ENCODE measurements at regions not wholly inside any gene's neighbourhood (a gene's known extent, or its start where the extent isn't known, plus 50 kb on each side); places are given as distances from the start of the nearest gene placed in this dataset.
"Not testable (repeated sequence)": the region's sequence is repeated elsewhere in the genome, so short reads cannot be mapped to it uniquely, and the experiment has no call there.

GRCh38 chr13:76245211-76245610, 609.1 kb downstream of the LMO7 start:
- peaks cover 4% of the 10 kb centered on the region for H3K27me3 Mint-ChIP-seq (ENCODE audit: low read depth)
- H3K4me3 Mint-ChIP-seq, result no peak overlapping the region
- H3K27ac Mint-ChIP-seq, result no peak overlapping the region
- TF ChIP-seq, protein P1, sequence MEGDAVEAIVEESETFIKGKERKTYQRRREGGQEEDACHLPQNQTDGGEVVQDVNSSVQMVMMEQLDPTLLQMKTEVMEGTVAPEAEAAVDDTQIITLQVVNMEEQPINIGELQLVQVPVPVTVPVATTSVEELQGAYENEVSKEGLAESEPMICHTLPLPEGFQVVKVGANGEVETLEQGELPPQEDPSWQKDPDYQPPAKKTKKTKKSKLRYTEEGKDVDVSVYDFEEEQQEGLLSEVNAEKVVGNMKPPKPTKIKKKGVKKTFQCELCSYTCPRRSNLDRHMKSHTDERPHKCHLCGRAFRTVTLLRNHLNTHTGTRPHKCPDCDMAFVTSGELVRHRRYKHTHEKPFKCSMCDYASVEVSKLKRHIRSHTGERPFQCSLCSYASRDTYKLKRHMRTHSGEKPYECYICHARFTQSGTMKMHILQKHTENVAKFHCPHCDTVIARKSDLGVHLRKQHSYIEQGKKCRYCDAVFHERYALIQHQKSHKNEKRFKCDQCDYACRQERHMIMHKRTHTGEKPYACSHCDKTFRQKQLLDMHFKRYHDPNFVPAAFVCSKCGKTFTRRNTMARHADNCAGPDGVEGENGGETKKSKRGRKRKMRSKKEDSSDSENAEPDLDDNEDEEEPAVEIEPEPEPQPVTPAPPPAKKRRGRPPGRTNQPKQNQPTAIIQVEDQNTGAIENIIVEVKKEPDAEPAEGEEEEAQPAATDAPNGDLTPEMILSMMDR (IDR thresholded peaks at IDR 0.05; ENCODE audit: unreplicated experiment in 3 of 3), result no peak
- H3K4me1 Mint-ChIP-seq, result no peaks in the 10 kb centered on the region
- no peaks in the 10 kb centered on the region for H3K36me3 Mint-ChIP-seq (ENCODE audit: low read depth)
- H3K9me3 Mint-ChIP-seq, result peaks cover 8% of the 10 kb centered on the region

- H3K4me1 Mint-ChIP-seq; H3K9me3 Mint-ChIP-seq; H3K36me3 Mint-ChIP-seq (ENCODE audit: low read depth); H3K4me3 Mint-ChIP-seq; H3K27ac Mint-ChIP-seq; H3K27me3 Mint-ChIP-seq (ENCODE audit: low read depth): not testable (repeated sequence)
Measured at GRCh38 chr13:76243120-76243519, 607.0 kb downstream of the LMO7 start.

- H3K27ac Mint-ChIP-seq, result no peak overlapping the region
- no peaks in the 10 kb centered on the region for H3K36me3 Mint-ChIP-seq (ENCODE audit: low read depth)
- H3K9me3 Mint-ChIP-seq, result peaks cover 8% of the 10 kb centered on the region
- H3K27me3 Mint-ChIP-seq (ENCODE audit: low read depth), result no peaks in the 10 kb centered on the region
- H3K4me3 Mint-ChIP-seq, result no peak overlapping the region
- H3K4me1 Mint-ChIP-seq, result no peaks in the 10 kb centered on the region
- TF ChIP-seq, protein P1 (IDR thresholded peaks at IDR 0.05; ENCODE audit: unreplicated experiment in 3 of 3), result no peak
Measured at GRCh38 chr13:76239031-76239680, 603.0 kb downstream of the LMO7 start.

DNA sequence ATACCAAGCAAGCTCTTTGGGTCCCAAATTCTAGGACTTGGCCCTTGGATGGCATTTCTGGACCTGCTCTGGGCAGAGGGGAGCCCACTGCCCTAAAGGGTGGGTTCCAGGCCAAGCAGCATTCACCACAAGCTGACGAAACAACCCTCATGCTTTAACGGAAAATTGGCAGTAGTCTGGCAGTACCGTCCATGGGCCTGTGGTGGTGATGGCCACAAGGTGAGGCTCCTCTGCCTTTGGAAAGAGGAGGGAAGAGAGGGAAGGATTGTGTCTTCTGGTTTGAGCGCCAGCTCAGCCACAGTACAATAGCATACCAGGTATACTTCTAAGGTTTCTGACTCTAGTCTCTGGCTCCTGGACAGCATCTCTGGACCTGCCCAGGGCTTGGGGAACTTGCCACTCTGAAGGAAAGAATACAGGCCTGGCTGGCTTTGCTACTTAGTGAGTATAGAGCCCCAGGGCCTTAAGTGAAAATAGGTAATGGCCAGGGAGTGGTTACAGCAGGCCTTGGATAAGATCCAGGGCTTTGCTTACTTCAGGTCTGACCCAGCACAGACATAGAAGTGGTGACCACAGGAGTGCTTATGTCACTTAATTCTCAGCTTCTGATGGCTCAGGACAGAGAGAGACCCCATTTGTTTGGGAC, 595.5 kb downstream of the LMO7 start:
- Mint-ChIP-seq H3K36me3 (ENCODE audit: low read depth) (no peaks in the 10 kb centered on the region), H3K27ac (no peak overlapping the region), H3K27me3 (ENCODE audit: low read depth) (no peaks in the 10 kb centered on the region), H3K4me3 (no peak overlapping the region), H3K9me3 (no peaks in the 10 kb centered on the region), H3K4me1 (no peaks in the 10 kb centered on the region)
- TF ChIP-seq, protein P1 (IDR thresholded peaks at IDR 0.05; ENCODE audit: unreplicated experiment in 3 of 3), result no peak

- Mint-ChIP-seq H3K9me3 (no peaks in the 10 kb centered on the region), H3K36me3 (ENCODE audit: low read depth) (no peaks in the 10 kb centered on the region), H3K4me3 (no peak overlapping the region), H3K27ac (no peak overlapping the region), H3K4me1 (peaks cover 14% of the 10 kb centered on the region), H3K27me3 (ENCODE audit: low read depth) (no peaks in the 10 kb centered on the region)
- TF ChIP-seq, protein P1 (IDR thresholded peaks at IDR 0.05; ENCODE audit: unreplicated experiment in 3 of 3), result no peak
Measured at GRCh38 chr13:76229281-76229680, 593.2 kb downstream of the LMO7 start.

GRCh38 chr13:76226941-76227340, 590.8 kb downstream of the LMO7 start:
- H3K27ac Mint-ChIP-seq, result no peak overlapping the region
- no peak overlapping the region for H3K4me3 Mint-ChIP-seq
- H3K4me1 Mint-ChIP-seq, result peaks cover 14% of the 10 kb centered on the region
- no peaks in the 10 kb centered on the region for H3K27me3 Mint-ChIP-seq (ENCODE audit: low read depth)
- TF ChIP-seq, protein P1 (IDR thresholded peaks at IDR 0.05; ENCODE audit: unreplicated experiment in 3 of 3), result no peak
- H3K36me3 Mint-ChIP-seq (ENCODE audit: low read depth), result no peaks in the 10 kb centered on the region
- H3K9me3 Mint-ChIP-seq, result no peaks in the 10 kb centered on the region
